Epithelial cell of proximal tubule (primary cell): ENCODE measurements at regions not wholly inside any gene's neighbourhood (a gene's known extent, or its start where the extent isn't known, plus 50 kb on each side); places are given as distances from the start of the nearest gene placed in this dataset.

Source experiments
- DNase-seq: peaks from one replicate; pipeline ENCODE4 v3.0.0-alpha.2; 2011; ENCODE audit warnings: low read depth
- H3K4me3 ChIP-seq: 2 replicates; pipeline ENCODE4 v1.5.1; 2011; ENCODE audit warnings: low read depth, mild to moderate bottlenecking, low read length
- CTCF ChIP-seq: conservative IDR thresholded peaks from 2 replicates; pipeline ENCODE4 v1.5.1; 2012; ENCODE audit warnings: low read depth, mild to moderate bottlenecking, low read length

- H3K4me3 ChIP-seq, result no peak overlapping the region
- no peak for DNase-seq
- TF ChIP-seq CTCF, result no peak
Observed at GRCh38 chr2:149729586-149729985, 142.0 kb upstream of the MMADHC start.

- H3K4me3 ChIP-seq, result no peak overlapping the region
- no peak for TF ChIP-seq CTCF
- no peak for DNase-seq
Observed at GRCh38 chr2:149727927-149728326, 140.4 kb upstream of the MMADHC start.

GRCh38 chr2:149725234-149725633 lies 137.7 kb upstream of the MMADHC start:
- no peak for TF ChIP-seq CTCF
- DNase-seq, result no peak
- no peak overlapping the region for H3K4me3 ChIP-seq

- TF ChIP-seq CTCF, result no peak
- no peak for DNase-seq
- no peak overlapping the region for H3K4me3 ChIP-seq
Observed at GRCh38 chr2:149724091-149724490, 136.5 kb upstream of the MMADHC start.

DNA sequence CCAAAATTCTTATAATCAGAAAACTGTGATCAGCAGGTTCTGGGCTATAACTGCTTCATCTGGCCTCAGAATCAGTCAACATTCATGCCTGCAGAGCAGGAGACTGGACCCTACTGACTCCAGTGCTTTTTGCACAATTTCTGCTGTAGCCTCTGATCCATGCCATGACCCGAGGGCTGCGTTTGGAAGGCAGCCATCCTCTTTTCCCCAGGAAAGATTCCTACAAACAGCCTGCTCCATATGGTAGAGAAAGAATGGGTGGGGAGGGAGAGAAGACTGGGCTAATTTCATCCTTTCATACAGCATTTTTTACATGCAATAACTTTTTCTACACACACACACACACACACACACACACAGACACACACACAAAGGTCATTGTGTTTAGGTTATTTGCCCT lies 133.0 kb upstream of the MMADHC start:
- DNase-seq, result no peak
- H3K4me3 ChIP-seq, result no peak overlapping the region
- no peak for TF ChIP-seq CTCF

DNA sequence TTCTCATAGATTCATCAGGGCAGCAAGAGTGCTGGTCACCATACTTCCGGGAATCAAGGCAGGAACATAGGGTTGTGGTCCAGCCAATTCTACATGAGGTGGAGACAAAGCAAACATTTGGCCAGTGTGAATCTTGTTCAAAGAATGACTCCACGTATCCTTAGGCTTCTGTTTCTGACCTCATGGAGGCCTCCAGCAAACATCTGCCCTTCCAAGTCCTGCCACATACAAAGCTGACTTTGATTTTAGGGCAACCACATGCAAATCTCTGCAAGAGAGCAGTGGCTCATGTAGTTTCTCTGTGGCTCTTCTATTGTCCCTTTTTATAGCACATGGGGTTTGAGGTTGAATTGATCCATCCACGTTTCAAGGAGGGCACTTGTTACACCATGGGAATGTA lies 132.1 kb upstream of the MMADHC start:
- no peak for DNase-seq
- no peak for TF ChIP-seq CTCF
- no peak overlapping the region for H3K4me3 ChIP-seq

DNA sequence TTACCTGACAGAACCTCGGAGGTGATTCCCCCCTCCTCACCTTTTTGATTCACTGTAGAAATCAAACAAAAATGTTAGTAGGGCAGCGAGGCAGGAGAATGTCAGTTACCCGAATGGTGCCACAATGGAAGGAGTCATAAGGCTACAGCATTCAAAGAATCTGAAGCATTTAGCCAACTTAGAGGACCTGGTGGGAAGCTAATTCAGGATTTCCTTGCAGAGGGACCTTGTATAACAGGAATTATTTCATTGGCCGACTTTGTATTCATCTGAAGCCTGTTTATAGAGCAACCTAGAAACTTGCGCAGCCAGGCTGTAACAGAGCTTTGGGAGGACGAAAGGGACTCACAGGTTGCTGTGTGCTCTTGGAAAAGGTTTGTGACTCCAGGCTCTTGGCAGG lies 129.1 kb upstream of the MMADHC start:
- TF ChIP-seq CTCF, result no peak
- no peak for DNase-seq
- no peak overlapping the region for H3K4me3 ChIP-seq
